ENCODE measurements at regions not wholly inside any gene's neighbourhood (a gene's known extent, or its start where the extent isn't known, plus 50 kb on each side); places are given as distances from the start of the nearest gene placed in this dataset.

GRCh38 chr2:5759949-5760348, 67.8 kb downstream of the SOX11 start:
- H3K27me3 ChIP-seq (replicated peaks in 1 of 4; ENCODE audit: control insufficient read depth in 3 of 4, extremely low read depth in 1 of 4, insufficient read depth in 3 of 4, low read length in 3 of 4), result no peaks in the 10 kb centered on the region
- no peak overlapping the region for H4K5ac ChIP-seq (ENCODE audit: insufficient read length, low read depth, low read length)
- no peaks in the 10 kb centered on the region for H3K9me3 ChIP-seq (ENCODE audit: insufficient read depth in 2 of 2, low read depth in 1 of 2, low read length in 1 of 2)
- H3K23ac ChIP-seq (ENCODE audit: insufficient read length), result no peak overlapping the region
- H2AK5ac ChIP-seq (ENCODE audit: low read depth, low read length), result no peak overlapping the region
- no peak overlapping the region for H3K4me2 ChIP-seq (ENCODE audit: insufficient read depth in 1 of 2, low read depth in 2 of 2, low read length in 2 of 2)
- H4K91ac ChIP-seq (replicated peaks; ENCODE audit: insufficient read length, low read length), result no peak overlapping the region
- no peak overlapping the region for H3K4me3 ChIP-seq (ENCODE audit: extremely low read depth in 1 of 4, insufficient read depth in 2 of 4, low read depth in 3 of 4, low read length in 4 of 4)
- no peaks in the 10 kb centered on the region for H4K20me1 ChIP-seq (replicated peaks in 1 of 2; ENCODE audit: control insufficient read depth in 1 of 2, insufficient read depth in 2 of 2, low read length in 2 of 2)
- no peaks in the 10 kb centered on the region for H3K79me2 ChIP-seq (ENCODE audit: control insufficient read depth in 1 of 2, insufficient read depth in 2 of 2, low read length in 2 of 2)
- H2AFZ ChIP-seq (ENCODE audit: low read length), result 0 out of 2 replicates have a peak overlapping the region, but pooled peaks have one; percentile 44
- no peak overlapping the region for H2BK15ac ChIP-seq (ENCODE audit: low read length)
- no peaks in the 10 kb centered on the region for H3K23me2 ChIP-seq (ENCODE audit: low read depth, low read length)
- no peak overlapping the region for H3K18ac ChIP-seq (ENCODE audit: extremely low read depth, low read length)
- WGBS, 2 experiments (ENCODE audit: extremely low coverage in 1 of 2, insufficient coverage in 1 of 2, insufficient read length in 1 of 2, insufficient replicate concordance in 2 of 2, low coverage in 1 of 2, low lambda C conversion rate in 2 of 2, missing lambda C conversion rate in 1 of 2), result 91% methylated on average over 3 of the region's 3 CpGs; no CpG with 5 or more reads in 1 of the 2 experiments
- no peak overlapping the region for H2BK12ac ChIP-seq (ENCODE audit: low read depth, low read length)
- H4K8ac ChIP-seq (ENCODE audit: extremely low read depth, insufficient read depth, low read length), result no peak overlapping the region
- no peak overlapping the region for H2BK5ac ChIP-seq (ENCODE audit: low read depth, low read length)
- no peak overlapping the region for H3K56ac ChIP-seq (replicated peaks; ENCODE audit: insufficient read length, low read depth, low read length)
- H3K4me1 ChIP-seq (replicated peaks in 1 of 4; ENCODE audit: control insufficient read depth in 3 of 4, insufficient read depth in 4 of 4, low read length in 3 of 4), result no peaks in the 10 kb centered on the region
- H3K36me3 ChIP-seq (ENCODE audit: control insufficient read depth in 2 of 4, insufficient read depth in 4 of 4, low read length in 3 of 4), result no peaks in the 10 kb centered on the region
- H3K9ac ChIP-seq (replicated peaks in 1 of 4; ENCODE audit: extremely low read depth in 1 of 4, low read depth in 3 of 4, low read length in 3 of 4), result no peak overlapping the region
- H3K27ac ChIP-seq (ENCODE audit: low read depth, low read length), result no peak overlapping the region
- DNase-seq (ENCODE audit: low read depth in 1 of 2, low spot score in 2 of 2) (no peak), FAIRE-seq (no peak)
- H2BK120ac ChIP-seq (replicated peaks; ENCODE audit: low read depth, low read length), result no peak overlapping the region
- no peak overlapping the region for H3K4ac ChIP-seq (replicated peaks; ENCODE audit: insufficient read length, low read depth, low read length)
- H2BK20ac ChIP-seq (ENCODE audit: low read length), result no peak overlapping the region
- ChIA-PET POLR2A (ENCODE audit: partially characterized antibody) (no interaction called here), CTCF (ENCODE audit: partially characterized antibody) (interaction anchor here (0.9 kb wide), 2 partner anchors 15 to 33 kb away, joined by 3 read pairs; no protein-coding TSS in a partner anchor)
- no peaks in the 10 kb centered on the region for H3K79me1 ChIP-seq (ENCODE audit: low read depth, low read length)
- no peak overlapping the region for H3K14ac ChIP-seq (ENCODE audit: insufficient read length)
- TF ChIP-seq SAP30 (IDR thresholded peaks at IDR 0.05; ENCODE audit: insufficient read depth, insufficient replicate concordance, low read length) (no peak), RXRA (IDR thresholded peaks at IDR 0.05; ENCODE audit: insufficient read depth, low read depth, low read length) (no peak), CHD1 (IDR thresholded peaks at IDR 0.05; ENCODE audit: low read depth, low read length) (no peak), YY1 (IDR thresholded peaks at IDR 0.05; ENCODE audit: low read depth, low read length) (no peak), RAD21 (IDR thresholded peaks at IDR 0.05 in 1 of 2, conservative IDR thresholded peaks at IDR 0.05 in 1 of 2; ENCODE audit: low read depth in 2 of 2, low read length in 2 of 2) (no peak), PHF8 (conservative IDR thresholded peaks at IDR 0.05; ENCODE audit: low read depth, low read length) (no peak), CTBP2 (IDR thresholded peaks at IDR 0.05; ENCODE audit: borderline replicate concordance, insufficient read depth, insufficient read length, low read length) (no peak), MAX (IDR thresholded peaks at IDR 0.05) (no peak), ATF2 (IDR thresholded peaks at IDR 0.05; ENCODE audit: low read length) (no peak)

All from H1 (cell line).